Keratinocyte (primary cell): ENCODE measurements at regions not wholly inside any gene's neighbourhood (a gene's known extent, or its start where the extent isn't known, plus 50 kb on each side); places are given as distances from the start of the nearest gene placed in this dataset.

ENCODE experiments used
- EZH2 ChIP-seq: IDR thresholded peaks from one replicate; pipeline ENCODE4 v1.6.1; 2012; ENCODE audit warnings: inconsistent platforms, mild to moderate bottlenecking, low read length, moderate library complexity
- TF ChIP-seq, protein P1 (sequence below), 3 experiments: IDR thresholded peaks in 1 of 3; conservative IDR thresholded peaks in 1 of 3; optimal IDR thresholded peaks in 1 of 3; 2 replicates in 2 of 3; 3 replicates in 1 of 3; pipeline versions ENCODE3 to v1.5.1; 2011; ENCODE audit warnings: low read length in 3 of 3, mild to moderate bottlenecking in 3 of 3, moderate library complexity in 2 of 3, control low read depth in 1 of 3, inconsistent platforms in 1 of 3; ENCODE audit not compliant: insufficient read depth in 2 of 3; ENCODE audit errors: extremely low read depth in 1 of 3

DNA sequence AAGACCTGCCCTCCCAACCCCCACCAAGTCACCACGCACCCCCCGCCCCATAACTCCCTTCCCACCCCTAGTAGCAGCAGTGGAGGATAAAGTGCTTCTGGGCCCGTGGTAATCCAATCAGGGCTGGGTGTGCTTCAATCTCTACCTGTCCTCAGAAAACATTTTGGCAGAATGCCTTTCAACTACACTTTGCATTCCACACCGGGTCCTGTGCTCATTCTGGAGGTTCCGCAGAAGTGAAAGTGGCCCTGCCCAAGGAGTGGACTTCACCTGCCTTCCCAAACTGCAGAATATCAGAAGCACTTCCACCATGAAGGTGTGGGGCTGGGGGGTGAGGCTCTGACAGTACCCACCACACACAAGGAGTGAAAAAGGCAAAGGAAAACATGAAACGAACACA is 322.3 kb downstream of the DHX15 start:
- TF ChIP-seq, protein P1, sequence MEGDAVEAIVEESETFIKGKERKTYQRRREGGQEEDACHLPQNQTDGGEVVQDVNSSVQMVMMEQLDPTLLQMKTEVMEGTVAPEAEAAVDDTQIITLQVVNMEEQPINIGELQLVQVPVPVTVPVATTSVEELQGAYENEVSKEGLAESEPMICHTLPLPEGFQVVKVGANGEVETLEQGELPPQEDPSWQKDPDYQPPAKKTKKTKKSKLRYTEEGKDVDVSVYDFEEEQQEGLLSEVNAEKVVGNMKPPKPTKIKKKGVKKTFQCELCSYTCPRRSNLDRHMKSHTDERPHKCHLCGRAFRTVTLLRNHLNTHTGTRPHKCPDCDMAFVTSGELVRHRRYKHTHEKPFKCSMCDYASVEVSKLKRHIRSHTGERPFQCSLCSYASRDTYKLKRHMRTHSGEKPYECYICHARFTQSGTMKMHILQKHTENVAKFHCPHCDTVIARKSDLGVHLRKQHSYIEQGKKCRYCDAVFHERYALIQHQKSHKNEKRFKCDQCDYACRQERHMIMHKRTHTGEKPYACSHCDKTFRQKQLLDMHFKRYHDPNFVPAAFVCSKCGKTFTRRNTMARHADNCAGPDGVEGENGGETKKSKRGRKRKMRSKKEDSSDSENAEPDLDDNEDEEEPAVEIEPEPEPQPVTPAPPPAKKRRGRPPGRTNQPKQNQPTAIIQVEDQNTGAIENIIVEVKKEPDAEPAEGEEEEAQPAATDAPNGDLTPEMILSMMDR (optimal IDR thresholded peaks at IDR 0.05 in 1 of 3, IDR thresholded peaks at IDR 0.05 in 1 of 3, conservative IDR thresholded peaks at IDR 0.05 in 1 of 3; ENCODE audit: extremely low read depth in 1 of 3, insufficient read depth in 2 of 3, low read length in 3 of 3), result no peak
- TF ChIP-seq EZH2, result no peak
